T-cell (primary cell): ENCODE measurements at regions not wholly inside any gene's neighbourhood (a gene's known extent, or its start where the extent isn't known, plus 50 kb on each side); places are given as distances from the start of the nearest gene placed in this dataset.

Source experiments
- ATAC-seq, 4 experiments: fragments of 200-7000 bp in 3 of 4; fragments of 150-1000 bp in 1 of 4; cut with Tn5 transposase; replicated peaks in 1 of 4; 1 replicate in 3 of 4; 2 replicates in 1 of 4; pipeline ENCODE4 v1.10.0; 2021; ENCODE audit warnings: moderate library complexity in 3 of 4, mild to moderate bottlenecking in 2 of 4, moderate number of reproducible peaks in 1 of 4
- CTCF ChIA-PET, 2 donors: fragments of 300-600 bp; sonication (Branson Sonifier 250); formaldehyde crosslinking; loops; one replicate each; lab custom pipeline; 2022; ENCODE audit warnings: antibody characterized with exemption in 2 of 2; lab: Charles Lee
- POLR2A ChIA-PET, 2 donors: fragments of 300-600 bp; sonication (Branson Sonifier 250); formaldehyde crosslinking; loops; one replicate each; lab custom pipeline; 2022; ENCODE audit warnings: antibody characterized with exemption in 2 of 2; lab: Charles Lee
- DNase-seq, 35 experiments: peaks; one replicate each; pipeline versions ENCODE4 v3.0.0 to v3.0.0-alpha.2; 2013 to 2023
- H3K27ac ChIP-seq: one replicate; pipeline ENCODE4 v1.5.1; 2013; ENCODE audit warnings: low read length
- H3K27me3 ChIP-seq, 2 experiments: replicated peaks in 1 of 2; 1 replicate in 1 of 2; 2 replicates in 1 of 2; pipeline versions ENCODE4 v1.6.1 to v1.7.0; 2013; ENCODE audit warnings: low read length in 1 of 2, mixed read lengths in 1 of 2; ENCODE audit not compliant: control insufficient read depth in 2 of 2, insufficient read depth in 2 of 2; ENCODE audit errors: extremely low read depth in 1 of 2
- H3K36me3 ChIP-seq, 2 donors: 1 replicate in 1 of 2; 2 replicates in 1 of 2; pipeline versions ENCODE4 v1.6.1 to v1.7.0; 2013; ENCODE audit warnings: low read length in 1 of 2; ENCODE audit not compliant: control insufficient read depth in 2 of 2, insufficient read depth in 1 of 2; ENCODE audit errors: extremely low read depth in 1 of 2
- H3K4me1 ChIP-seq, 2 experiments: 1 replicate in 1 of 2; 2 replicates in 1 of 2; pipeline versions ENCODE4 v1.6.1 to v1.7.0; 2013; ENCODE audit warnings: low read length in 2 of 2, mixed read lengths in 1 of 2; ENCODE audit not compliant: insufficient read depth in 2 of 2, control insufficient read depth in 1 of 2; ENCODE audit errors: extremely low read depth in 1 of 2
- H3K4me3 ChIP-seq, 2 donors: 1 replicate in 1 of 2; 2 replicates in 1 of 2; pipeline versions ENCODE4 v1.5.1 to v1.7.0; 2013; ENCODE audit warnings: mild to moderate bottlenecking in 2 of 2, low read length in 1 of 2, moderate library complexity in 1 of 2; ENCODE audit not compliant: control insufficient read depth in 1 of 2; ENCODE audit errors: extremely low read depth in 1 of 2
- H3K9me3 ChIP-seq: 2 replicates; pipeline ENCODE4 v1.7.0; 2013
- H3K27ac Mint-ChIP-seq, 2 donors: one replicate each; pipeline ENCODE4 v1.8.0; 2020 to 2021; ENCODE audit warnings: mild to moderate bottlenecking in 2 of 2, mixed read lengths in 2 of 2
- H3K27me3 Mint-ChIP-seq, 2 donors: one replicate each; pipeline ENCODE4 v1.8.0; 2021 to 2022; ENCODE audit warnings: mixed read lengths in 2 of 2
- H3K36me3 Mint-ChIP-seq: one replicate; pipeline ENCODE4 v1.8.0; 2021; ENCODE audit warnings: mixed read lengths
- H3K4me1 Mint-ChIP-seq, 3 donors: one replicate each; pipeline ENCODE4 v1.8.0; 2020 to 2022; ENCODE audit warnings: mixed read lengths in 3 of 3, mild to moderate bottlenecking in 1 of 3
- H3K4me3 Mint-ChIP-seq, 3 donors: one replicate each; pipeline ENCODE4 v1.8.0; 2020 to 2022; ENCODE audit warnings: mild to moderate bottlenecking in 3 of 3, mixed read lengths in 3 of 3, moderate library complexity in 3 of 3
- H3K9me3 Mint-ChIP-seq, 3 donors: one replicate each; pipeline ENCODE4 v1.8.0; 2020 to 2022; ENCODE audit warnings: mixed read lengths in 3 of 3
- WGBS: methylation state at CpG from one replicate; pipeline ENCODE4 v1.1.5; 2013; ENCODE audit warnings: missing lambda C conversion rate; ENCODE audit not compliant: insufficient coverage; 5-methylcytosine and 5-hydroxymethylcytosine counted together

DNA sequence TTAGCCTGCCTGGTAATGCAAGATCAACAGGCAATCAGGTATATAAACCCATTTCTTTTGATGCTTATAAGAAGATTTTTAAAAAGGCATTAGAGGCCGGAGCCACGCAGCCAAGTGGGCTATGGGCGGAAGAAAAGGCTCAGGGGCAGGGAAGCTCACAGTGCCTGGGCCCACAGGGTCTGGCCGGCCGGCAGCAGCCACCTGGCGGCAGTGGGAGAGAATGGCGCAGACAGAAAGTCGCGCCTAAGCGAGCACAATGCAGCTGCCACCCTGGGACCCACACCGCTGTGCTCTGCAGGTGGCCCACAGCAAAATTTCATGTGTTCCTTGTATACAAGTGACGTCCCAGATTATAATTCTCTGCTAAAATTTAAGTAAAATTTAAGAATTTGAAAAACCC, 448.6 kb upstream of the RASGRP1 start:
- WGBS: 83% methylated on average over 6 of the region's 12 CpGs
- H3K9me3 Mint-ChIP-seq: peaks cover 10 to 29% (median 21%) of the 10 kb centered on the region in 3 donors
- no peaks in the 10 kb centered on the region for H3K36me3 Mint-ChIP-seq
- H3K27me3 Mint-ChIP-seq: peaks cover 4 to 7% of the 10 kb centered on the region in 2 donors
- ChIA-PET POLR2A (no interaction called here), CTCF (no interaction called here)
- H3K4me3 ChIP-seq: no peak overlapping the region
- no peaks in the 10 kb centered on the region for H3K9me3 ChIP-seq
- no peaks in the 10 kb centered on the region for H3K4me1 ChIP-seq
- no peak for DNase-seq
- H3K36me3 ChIP-seq: no peaks in the 10 kb centered on the region
- H3K27me3 ChIP-seq: no peaks in the 10 kb centered on the region
- no peak overlapping the region for H3K4me3 Mint-ChIP-seq
- H3K4me1 Mint-ChIP-seq: no peaks in the 10 kb centered on the region
- no peak for ATAC-seq
- H3K27ac Mint-ChIP-seq: no peak overlapping the region
- no peak overlapping the region for H3K27ac ChIP-seq

DNA sequence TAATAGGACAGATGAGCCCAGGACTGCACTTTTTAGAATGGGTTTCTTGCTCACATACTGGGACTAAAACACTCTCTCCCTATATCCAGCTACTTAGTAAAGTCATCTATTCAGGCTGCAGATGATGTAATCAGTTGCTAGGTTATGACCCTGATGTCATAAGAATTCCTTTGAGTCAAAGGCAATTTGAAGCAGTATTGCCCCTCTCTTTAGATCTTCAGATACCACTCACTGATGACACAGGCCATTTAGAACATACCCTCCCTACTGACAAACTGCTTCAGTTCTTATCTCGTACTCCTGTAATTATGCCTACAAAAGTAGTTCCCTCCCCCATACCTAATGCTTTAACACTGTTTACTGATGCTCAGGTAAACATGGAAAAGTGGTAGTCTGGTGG, 450.1 kb upstream of the RASGRP1 start:
- WGBS: no CpG with 5 or more reads among the region's 1 CpG
- no peak for ATAC-seq
- no peaks in the 10 kb centered on the region for H3K9me3 ChIP-seq
- peaks cover 6 to 14% of the 10 kb centered on the region in 2 donors for H3K27me3 Mint-ChIP-seq
- H3K27ac Mint-ChIP-seq: no peak overlapping the region
- H3K27ac ChIP-seq: no peak overlapping the region
- H3K9me3 Mint-ChIP-seq: peaks cover 8 to 19% (median 18%) of the 10 kb centered on the region in 3 donors
- no peaks in the 10 kb centered on the region for H3K27me3 ChIP-seq
- no peak for DNase-seq
- CTCF ChIA-PET: no interaction called here
- no peaks in the 10 kb centered on the region for H3K36me3 Mint-ChIP-seq
- H3K4me1 Mint-ChIP-seq: no peaks in the 10 kb centered on the region
- H3K36me3 ChIP-seq: no peaks in the 10 kb centered on the region
- POLR2A ChIA-PET: no interaction called here
- no peaks in the 10 kb centered on the region for H3K4me1 ChIP-seq
- no peak overlapping the region for H3K4me3 Mint-ChIP-seq
- H3K4me3 ChIP-seq: no peak overlapping the region

DNA sequence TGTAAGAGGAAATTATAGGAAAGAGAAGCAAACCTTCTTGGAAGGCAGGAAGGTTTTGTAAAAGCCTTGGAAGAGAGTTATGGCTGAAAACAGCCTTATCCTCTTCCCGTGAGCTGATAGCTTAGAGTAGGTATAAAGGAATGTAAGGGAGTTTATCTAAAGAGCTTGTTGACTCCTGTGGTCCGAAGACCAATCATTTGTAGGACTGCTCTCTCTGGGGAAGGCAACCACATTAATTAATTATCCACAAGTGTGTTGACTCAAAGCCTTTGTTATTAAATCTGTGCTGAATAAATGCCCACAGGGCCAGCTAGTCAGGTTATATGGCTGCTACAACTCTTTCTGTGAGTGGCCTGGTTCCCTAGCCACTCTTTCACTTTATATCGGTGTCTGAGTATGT, 452.1 kb upstream of the RASGRP1 start:
- no peaks in the 10 kb centered on the region for H3K4me1 Mint-ChIP-seq
- H3K27me3 ChIP-seq: peaks cover 0 to 2% of the 10 kb centered on the region in 2 experiments
- ATAC-seq: no peak
- no peaks in the 10 kb centered on the region for H3K9me3 ChIP-seq
- H3K27me3 Mint-ChIP-seq: peaks cover 5 to 10% of the 10 kb centered on the region in 2 donors
- peaks cover 0 to 3% (median 0%) of the 10 kb centered on the region in 3 donors for H3K9me3 Mint-ChIP-seq
- no peak overlapping the region for H3K4me3 Mint-ChIP-seq
- H3K36me3 Mint-ChIP-seq: no peaks in the 10 kb centered on the region
- H3K4me3 ChIP-seq: no peak overlapping the region
- no peaks in the 10 kb centered on the region for H3K4me1 ChIP-seq
- ChIA-PET CTCF (no interaction called here), POLR2A (no interaction called here)
- H3K36me3 ChIP-seq: no peaks in the 10 kb centered on the region
- no peak overlapping the region for H3K27ac ChIP-seq
- no CpG with 5 or more reads among the region's 3 CpGs for WGBS
- DNase-seq: no peak
- H3K27ac Mint-ChIP-seq: no peak overlapping the region

DNA sequence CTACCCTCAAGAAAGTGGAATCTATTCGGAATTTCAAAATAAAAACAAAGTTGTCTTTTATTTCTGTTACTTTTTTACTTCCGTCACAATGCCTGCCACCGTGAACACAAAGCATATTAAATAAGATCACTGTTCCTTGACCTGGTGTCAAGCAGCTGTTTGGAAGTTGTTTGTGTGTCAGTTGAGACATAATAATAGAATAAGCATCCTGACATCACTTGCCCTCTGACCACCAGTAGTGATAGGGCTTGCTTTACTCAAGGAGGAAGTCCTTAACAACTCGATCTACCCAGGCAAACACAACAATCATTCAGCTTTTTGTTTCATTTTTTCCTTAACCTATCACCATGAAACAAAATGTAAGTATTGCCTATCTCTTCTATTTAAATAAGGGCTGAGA, 454.4 kb upstream of the RASGRP1 start:
- Mint-ChIP-seq H3K4me3 (no peak overlapping the region), H3K4me1 (no peaks in the 10 kb centered on the region)
- CTCF ChIA-PET: no interaction called here

DNA sequence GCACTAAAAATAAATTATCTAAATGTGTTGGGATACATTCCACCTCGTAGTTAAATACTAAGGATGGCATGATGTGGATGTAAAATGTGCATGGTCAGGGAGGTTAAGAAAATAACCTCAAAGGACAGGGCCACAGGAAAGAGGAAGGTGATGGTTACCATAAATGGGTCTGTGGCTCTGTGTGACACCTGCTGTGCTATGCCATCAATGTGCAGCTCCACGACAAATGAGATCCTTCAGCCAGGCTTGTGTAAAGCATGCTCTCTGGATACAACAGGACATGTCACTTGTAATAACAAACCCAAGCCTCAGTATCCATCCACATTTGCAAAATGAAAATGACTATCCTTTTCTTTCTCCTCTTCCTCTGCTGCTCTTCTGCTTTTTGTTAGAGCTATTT, 456.7 kb upstream of the RASGRP1 start:
- Histone ChIP-seq H3K27me3 (peaks cover 0 to 3% of the 10 kb centered on the region in 2 experiments), H3K27ac (no peak overlapping the region), H3K36me3 (no peaks in the 10 kb centered on the region), H3K9me3 (no peaks in the 10 kb centered on the region), H3K4me3 (no peak overlapping the region), H3K4me1 (no peaks in the 10 kb centered on the region)
- ATAC-seq (no peak), DNase-seq (no peak)
- Mint-ChIP-seq H3K27me3 (peaks cover 5 to 12% of the 10 kb centered on the region in 2 donors), H3K36me3 (no peaks in the 10 kb centered on the region), H3K4me1 (no peaks in the 10 kb centered on the region), H3K27ac (no peak overlapping the region), H3K9me3 (no peaks in the 10 kb centered on the region), H3K4me3 (no peak overlapping the region)
- ChIA-PET CTCF (no interaction called here), POLR2A (no interaction called here)
- 14% methylated on average over 1 of the region's 2 CpGs for WGBS

More for the DNA sequence above, 454.4 kb upstream of the RASGRP1 start:
- Mint-ChIP-seq H3K9me3 (peaks cover 0 to 3% (median 0%) of the 10 kb centered on the region in 3 donors), H3K27me3 (peaks cover 5 to 10% of the 10 kb centered on the region in 2 donors), H3K27ac (no peak overlapping the region), H3K36me3 (no peaks in the 10 kb centered on the region)
- H3K27me3 ChIP-seq: peaks cover 0 to 2% of the 10 kb centered on the region in 2 experiments
- ATAC-seq: no peak
- H3K4me3 ChIP-seq: no peak overlapping the region
- no peak for DNase-seq
- H3K4me1 ChIP-seq: no peaks in the 10 kb centered on the region
- H3K9me3 ChIP-seq: no peaks in the 10 kb centered on the region
- no CpG with 5 or more reads among the region's 4 CpGs for WGBS
- no peaks in the 10 kb centered on the region for H3K36me3 ChIP-seq
- no peak overlapping the region for H3K27ac ChIP-seq
- POLR2A ChIA-PET: no interaction called here

DNA sequence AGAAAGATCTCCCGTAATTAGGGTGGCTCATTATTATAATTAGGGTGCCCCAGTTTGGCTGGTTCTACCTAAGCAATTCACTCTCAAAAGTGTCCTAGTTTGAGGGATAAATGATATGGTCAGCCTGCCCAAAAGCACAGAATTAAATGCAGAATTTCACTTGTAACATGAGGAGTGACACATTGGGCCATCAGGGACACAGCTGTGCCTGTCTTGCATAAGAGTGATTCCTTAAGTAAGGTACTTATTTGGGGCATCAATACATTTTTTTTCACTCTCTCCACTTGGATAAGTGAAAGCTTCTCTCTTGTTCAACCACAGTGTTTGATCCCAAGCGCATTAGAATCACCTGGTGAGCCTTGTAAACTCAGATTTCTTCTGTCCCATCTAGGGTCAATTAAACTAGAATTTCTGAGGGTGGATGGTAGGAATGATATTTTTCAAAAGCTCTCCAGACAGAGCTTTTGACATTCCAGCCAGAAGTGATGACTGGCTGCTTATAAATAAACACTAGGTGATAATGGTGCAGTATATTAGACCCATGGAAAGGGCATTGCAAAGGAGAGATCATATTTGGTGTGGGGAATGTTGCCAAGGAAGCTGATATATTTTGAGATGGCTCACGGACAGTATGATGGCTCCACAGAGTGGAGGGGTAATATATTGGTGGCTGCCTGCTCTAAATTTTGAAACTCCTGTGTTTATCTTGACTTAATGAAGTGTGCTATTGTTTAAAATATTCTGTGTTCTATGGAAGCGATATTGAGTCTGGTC, 458.1 kb upstream of the RASGRP1 start:
- ChIA-PET CTCF (interaction anchor here in 1 of 2 donors (0.6 kb wide), 1 partner anchor 123 kb away, joined by 14 read pairs; no protein-coding TSS in a partner anchor), POLR2A (no interaction called here)
- Mint-ChIP-seq H3K9me3 (no peaks in the 10 kb centered on the region), H3K4me3 (no peak overlapping the region), H3K36me3 (no peaks in the 10 kb centered on the region), H3K4me1 (no peaks in the 10 kb centered on the region), H3K27ac (no peak overlapping the region), H3K27me3 (peaks cover 5 to 12% of the 10 kb centered on the region in 2 donors)
- peaks cover 0 to 3% of the 10 kb centered on the region in 2 experiments for H3K27me3 ChIP-seq
- WGBS: 63% methylated on average over 2 of the region's 4 CpGs
- no peak overlapping the region for H3K4me3 ChIP-seq
- ATAC-seq (no peak), DNase-seq (no peak)
- H3K9me3 ChIP-seq: no peaks in the 10 kb centered on the region
- H3K36me3 ChIP-seq: no peaks in the 10 kb centered on the region
- H3K4me1 ChIP-seq: no peaks in the 10 kb centered on the region
- H3K27ac ChIP-seq: no peak overlapping the region
